Left renal cortex interstitium (tissue), 4 donors: ENCODE measurements at regions not wholly inside any gene's neighbourhood (a gene's known extent, or its start where the extent isn't known, plus 50 kb on each side); places are given as distances from the start of the nearest gene placed in this dataset.
"Not testable (repeated sequence)": the region's sequence is repeated elsewhere in the genome, so short reads cannot be mapped to it uniquely, and the experiment has no call there.

Experiments
- DNase-seq, 4 donors: peaks; one replicate each; pipeline ENCODE4 v3.0.0-alpha.2; 2013; ENCODE audit warnings: low read depth in 4 of 4, low spot score in 2 of 4, missing footprints in 1 of 4

- no peak for DNase-seq
Observed at GRCh38 chrX:118212817-118213183, 96.2 kb upstream of the KLHL13 start.

GRCh38 chrX:118215346-118215745 lies 98.7 kb upstream of the KLHL13 start:
- no peak for DNase-seq

GRCh38 chrX:118216087-118216486 lies 99.5 kb upstream of the KLHL13 start:
- DNase-seq, result no peak

- DNase-seq, result no peak
Observed at GRCh38 chrX:118216509-118216908, 99.9 kb upstream of the KLHL13 start.

GRCh38 chrX:118218079-118218478 lies 101.5 kb upstream of the KLHL13 start:
- DNase-seq, result no peak

- no peak for DNase-seq
Observed at GRCh38 chrX:118218940-118219339, 102.3 kb upstream of the KLHL13 start.

GRCh38 chrX:118219866-118220265 lies 103.3 kb upstream of the KLHL13 start:
- no peak for DNase-seq

GRCh38 chrX:118220509-118220908 lies 103.9 kb upstream of the KLHL13 start:
- no peak for DNase-seq

GRCh38 chrX:118221270-118221669 lies 104.7 kb upstream of the KLHL13 start:
- no peak for DNase-seq

- DNase-seq, result no peak
Observed at GRCh38 chrX:118221733-118222132, 105.1 kb upstream of the KLHL13 start.

GRCh38 chrX:118222421-118222820 lies 105.8 kb upstream of the KLHL13 start:
- DNase-seq, result no peak

- no peak for DNase-seq
Observed at GRCh38 chrX:118225711-118226428, 109.3 kb upstream of the KLHL13 start.

GRCh38 chrX:118228041-118228440 lies 111.4 kb upstream of the KLHL13 start:
- no peak for DNase-seq

GRCh38 chrX:118228456-118228855 lies 111.8 kb upstream of the KLHL13 start:
- no peak for DNase-seq

- no peak for DNase-seq
Observed at GRCh38 chrX:118231464-118231863, 114.4 kb upstream of the WDR44 start.

- no peak for DNase-seq
Observed at GRCh38 chrX:118239178-118239870, 106.6 kb upstream of the WDR44 start.

- no peak for DNase-seq
Observed at GRCh38 chrX:118239913-118240698, 105.8 kb upstream of the WDR44 start.

- DNase-seq, result not testable (repeated sequence)
Observed at GRCh38 chrX:118246961-118247360, 98.9 kb upstream of the WDR44 start.

GRCh38 chrX:118249146-118249545 lies 96.8 kb upstream of the WDR44 start:
- no peak for DNase-seq

GRCh38 chrX:118250445-118250844 lies 95.5 kb upstream of the WDR44 start:
- DNase-seq, result no peak

- no peak for DNase-seq
Observed at GRCh38 chrX:118251271-118251670, 94.6 kb upstream of the WDR44 start.

GRCh38 chrX:118252967-118253366 lies 92.9 kb upstream of the WDR44 start:
- no peak for DNase-seq
